Hindlimb muscle (tissue), 1 donor: ENCODE measurements at regions not wholly inside any gene's neighbourhood (a gene's known extent, or its start where the extent isn't known, plus 50 kb on each side); places are given as distances from the start of the nearest gene placed in this dataset.
A peak's percentile ranks its signal among the peaks of the same experiment; 100 is the strongest.

ENCODE experiments used
- DNase-seq: peaks from one replicate; pipeline ENCODE4 v3.0.0-alpha.2; 2013

DNA sequence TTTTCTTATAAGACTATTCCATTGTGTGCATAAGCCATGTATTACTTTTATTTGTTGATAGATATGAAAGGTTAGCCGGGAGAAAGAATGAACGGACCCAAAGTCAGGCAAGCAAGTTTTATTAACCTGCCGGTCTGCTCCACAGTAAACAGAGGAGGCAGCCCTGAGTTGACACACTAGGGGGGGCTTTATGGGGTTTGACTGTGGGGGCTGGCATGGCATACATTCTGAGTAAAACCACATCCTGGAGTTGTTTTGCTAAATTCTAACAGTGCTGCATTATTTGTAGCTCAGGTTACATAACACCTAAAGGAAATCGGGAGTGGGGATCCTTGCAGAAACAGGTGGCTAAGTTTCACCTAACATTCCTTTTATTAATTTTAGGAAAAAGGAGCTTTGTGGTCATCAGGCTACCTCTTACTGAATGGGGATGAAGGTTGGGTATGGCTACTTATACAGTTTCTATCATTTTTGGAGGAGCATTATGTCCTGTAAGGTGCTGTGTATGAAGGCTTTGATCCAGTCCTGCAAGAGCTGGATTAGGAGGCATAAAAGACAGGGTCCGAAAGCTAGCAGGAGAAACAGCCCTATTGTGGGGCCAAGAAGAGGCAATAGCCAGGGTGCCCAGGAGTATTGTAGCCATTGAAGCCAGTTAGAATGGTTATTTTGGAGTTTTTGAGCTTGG, 107.4 kb upstream of the USP9Y start:
- DNase-seq = no peak

DNA sequence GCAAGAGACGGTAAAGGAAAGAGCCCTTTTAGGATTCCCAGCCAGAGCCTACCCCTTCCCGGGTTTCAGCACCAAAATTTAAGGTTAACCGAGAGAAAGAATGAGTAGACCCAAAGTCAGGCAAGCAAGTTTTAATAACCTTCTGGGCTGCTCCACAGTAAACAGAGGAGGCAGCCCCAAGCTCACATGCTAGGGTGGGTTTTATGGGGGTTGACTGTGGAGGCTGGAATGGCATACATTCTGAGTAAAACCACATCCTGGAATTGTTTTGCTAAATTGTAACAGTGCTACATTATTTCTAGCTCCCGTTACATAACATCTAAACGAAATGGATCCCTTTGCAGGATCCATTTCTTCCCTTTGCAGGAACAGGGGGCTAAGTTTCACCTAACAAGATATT, 102.2 kb upstream of the USP9Y start:
- DNase-seq = no peak

DNA sequence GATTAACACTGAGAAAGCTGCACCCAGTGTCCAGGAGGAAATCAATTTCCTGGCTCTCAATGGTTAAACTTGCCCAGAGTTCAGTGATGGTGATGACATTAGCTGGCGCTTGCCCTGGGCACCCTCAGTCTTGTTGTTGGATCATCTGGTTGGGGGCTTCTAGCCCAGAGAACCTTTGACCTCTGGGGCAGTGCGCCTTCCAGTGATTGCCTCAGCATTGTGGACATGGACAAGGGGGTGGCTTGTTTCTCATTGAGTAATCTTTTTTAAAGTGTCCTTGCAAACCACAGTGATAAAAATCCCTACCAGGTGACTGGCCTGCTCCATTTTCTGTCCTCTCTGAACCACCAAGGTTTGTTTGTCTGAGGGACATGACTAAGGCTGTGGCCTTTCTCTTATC, 95.6 kb upstream of the USP9Y start:
- no peak for DNase-seq

DNA sequence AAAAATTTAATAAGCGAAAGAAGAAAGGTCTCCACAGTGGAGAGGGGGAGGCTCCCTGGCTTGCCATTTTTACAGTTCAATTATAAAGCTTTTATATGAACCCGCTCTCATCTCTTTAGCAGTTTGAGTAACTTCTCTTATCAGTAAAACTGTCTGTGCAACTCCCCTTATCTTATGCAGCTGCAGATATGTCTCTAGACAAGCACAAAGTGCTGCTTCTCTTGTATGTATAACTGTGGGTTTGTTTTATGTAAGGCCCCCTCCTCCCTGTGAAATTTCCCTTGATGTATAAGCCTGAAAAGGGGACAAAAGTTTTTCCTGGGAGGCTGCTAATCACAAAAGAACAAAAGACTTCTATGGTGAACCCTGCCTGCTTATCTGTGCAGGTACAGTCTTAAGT, 90.2 kb upstream of the USP9Y start:
- DNase-seq = no peak

DNA sequence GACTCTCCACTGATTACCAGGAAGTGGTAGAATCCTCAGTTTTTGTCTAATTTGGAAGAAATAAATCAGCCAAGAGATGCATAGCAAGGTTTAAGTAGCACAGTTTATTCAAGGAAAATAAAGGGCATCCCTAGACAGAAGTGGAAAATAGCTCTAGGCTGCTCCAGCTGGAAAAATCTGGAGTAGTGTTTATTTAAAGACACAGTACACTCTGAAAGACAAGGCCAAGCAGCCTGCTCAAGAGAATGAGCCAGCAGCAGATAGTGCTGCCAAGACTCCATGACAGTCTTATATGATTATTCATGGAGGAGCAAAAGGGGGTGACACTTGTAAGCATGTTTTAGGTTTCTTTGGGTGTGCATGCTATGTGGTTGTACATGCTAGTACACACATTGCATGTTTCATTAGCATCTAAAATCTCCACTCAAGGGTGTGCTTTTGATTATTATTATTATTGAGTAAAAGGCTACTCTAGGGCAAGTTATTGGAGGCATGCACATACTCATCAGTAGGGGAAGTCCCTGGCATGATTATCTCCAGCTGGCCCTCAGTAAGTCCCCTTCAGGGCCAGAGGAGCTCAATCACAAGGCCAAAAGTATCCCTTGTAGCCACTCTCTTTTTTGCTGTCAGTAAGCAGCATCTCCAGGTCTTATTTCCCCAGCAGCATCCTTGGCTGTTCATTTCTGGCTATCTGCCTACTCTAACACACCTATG, 85.1 kb upstream of the USP9Y start:
- DNase-seq = no peak

DNA sequence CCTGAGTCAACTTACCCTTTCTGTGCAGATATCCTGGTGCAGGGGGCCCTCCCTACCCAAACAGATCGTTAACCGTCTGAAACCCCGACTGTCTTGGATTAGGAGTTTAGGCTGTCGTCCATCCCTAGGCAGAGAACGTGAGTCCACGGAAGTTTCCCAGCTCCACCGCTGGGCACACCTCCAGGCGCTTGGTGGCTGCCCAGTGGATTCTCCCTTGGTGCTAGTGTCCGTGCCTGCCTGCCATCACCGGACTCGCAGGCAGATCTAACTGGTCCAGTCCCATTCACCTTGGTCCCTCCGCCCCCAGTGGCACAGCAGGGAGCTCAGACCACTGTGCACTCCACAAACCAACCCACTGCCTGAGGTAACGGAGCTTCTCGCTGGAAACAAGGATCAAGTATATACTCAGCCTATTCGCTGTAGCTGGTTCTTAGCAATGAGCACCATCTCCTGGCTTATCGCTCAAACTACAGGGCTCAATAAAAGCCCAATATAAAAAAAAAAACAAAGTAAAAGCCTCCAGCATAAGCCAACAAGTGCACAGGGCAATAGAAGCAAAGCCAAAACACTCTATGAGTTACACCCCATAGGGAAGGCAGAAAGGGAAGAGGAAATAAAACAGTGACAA, 79.5 kb upstream of the USP9Y start:
- DNase-seq = peak; percentile 4

DNA sequence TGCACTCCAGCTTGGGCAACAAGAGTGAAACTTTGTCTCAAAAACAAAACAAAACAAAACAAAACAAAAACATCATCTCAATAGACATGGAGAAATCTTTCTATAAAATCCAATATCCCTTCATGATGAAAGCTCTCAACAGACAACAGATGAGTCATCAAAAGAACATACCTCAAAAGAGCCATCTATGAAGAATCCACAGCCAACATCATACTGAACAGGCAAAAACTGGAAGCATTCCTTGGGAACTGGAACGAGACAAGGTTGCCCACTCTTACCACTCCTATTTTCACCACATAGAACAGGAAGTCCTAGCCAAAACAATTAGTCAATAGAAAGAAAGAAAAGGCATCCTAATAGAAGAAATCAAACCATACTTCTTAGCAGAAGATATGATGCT, 77.8 kb upstream of the USP9Y start:
- no peak for DNase-seq

DNA sequence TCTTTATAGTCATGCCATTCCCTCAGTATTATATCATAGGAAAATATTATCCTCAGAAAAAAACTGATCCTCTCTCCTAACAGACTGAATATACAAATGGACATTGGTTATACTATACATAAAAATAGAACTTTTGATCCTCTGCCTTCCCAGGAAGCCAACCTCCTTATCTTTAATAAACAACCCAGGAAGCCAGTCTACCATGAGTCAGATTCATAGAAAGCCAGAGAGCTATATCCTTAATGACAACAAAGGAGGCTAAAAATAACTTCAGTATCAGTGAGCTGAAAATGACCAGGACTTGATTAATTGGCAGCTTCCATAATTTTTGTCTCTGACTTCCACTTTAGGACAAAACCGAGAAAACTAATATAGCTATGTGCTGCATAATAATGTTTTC, 58.0 kb upstream of the USP9Y start:
- DNase-seq = no peak

DNA sequence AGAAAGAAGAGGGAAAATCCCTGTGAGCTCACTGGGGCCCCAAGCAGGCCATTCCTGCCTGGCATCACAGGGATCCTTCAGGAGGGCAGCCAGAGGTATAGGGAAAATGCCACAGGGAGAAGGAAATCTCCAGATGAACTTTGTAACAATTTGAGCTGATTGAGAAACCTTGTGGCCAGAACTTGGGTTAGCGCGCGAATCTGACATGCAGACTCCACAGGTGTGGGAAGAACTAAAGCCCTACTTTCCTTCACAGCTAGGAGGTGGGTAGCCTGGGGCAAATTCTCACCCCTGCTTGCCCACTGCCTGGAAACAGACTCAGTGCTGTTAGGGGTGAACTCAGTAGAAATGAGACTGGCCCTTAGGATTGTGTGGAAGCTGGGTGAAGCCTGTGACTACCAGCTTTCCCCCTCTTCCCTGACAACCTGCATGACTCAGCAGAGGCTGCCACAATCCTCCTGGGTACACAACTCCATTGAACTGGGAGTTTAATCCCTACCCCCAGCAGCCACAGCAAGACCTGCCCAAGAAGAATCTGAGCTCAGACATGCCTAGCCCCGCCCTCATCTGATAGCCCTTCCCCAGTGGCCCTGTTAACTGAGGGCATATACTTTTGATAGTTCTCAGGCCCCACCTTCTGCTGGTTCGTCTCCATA, 57.2 kb upstream of the USP9Y start:
- DNase-seq = no peak

DNA sequence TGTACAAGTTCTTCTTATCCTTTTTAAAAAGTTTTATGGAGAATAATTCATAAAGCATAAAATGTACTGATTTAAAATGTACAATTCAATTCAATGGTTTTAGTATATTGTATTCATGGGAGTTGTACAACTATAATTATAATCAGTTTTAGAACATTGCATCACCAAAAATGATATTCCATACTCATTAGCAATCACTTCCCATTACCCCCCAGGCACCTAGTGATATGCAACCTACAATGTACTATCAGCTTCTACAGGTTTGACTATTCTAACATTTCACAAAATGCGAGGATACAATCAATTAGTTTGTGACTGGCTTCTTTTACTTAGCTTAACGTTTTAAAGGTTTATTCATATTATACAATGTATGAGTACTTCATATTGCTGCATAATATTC, 49.9 kb upstream of the USP9Y start:
- DNase-seq = no peak
